Liver (tissue), 8 donors: ENCODE measurements at regions not wholly inside any gene's neighbourhood (a gene's known extent, or its start where the extent isn't known, plus 50 kb on each side); places are given as distances from the start of the nearest gene placed in this dataset.

ENCODE experiments used
- DNase-seq: peaks from one replicate; pipeline ENCODE4 v3.0.0-alpha.2; 2017; ENCODE audit warnings: low spot score
- H3K27ac ChIP-seq, 2 donors: one replicate each; pipeline ENCODE4 v1.7.0; 2013; ENCODE audit warnings: inconsistent platforms in 2 of 2, low read length in 2 of 2, control low read depth in 1 of 2, low read depth in 1 of 2, mild to moderate bottlenecking in 1 of 2
- H3K27me3 ChIP-seq, 4 donors: one replicate each; pipeline versions ENCODE4 v1.6.1 to v1.7.0; 2013; ENCODE audit warnings: low read length in 3 of 4, inconsistent platforms in 1 of 4, mild to moderate bottlenecking in 1 of 4, moderate library complexity in 1 of 4; ENCODE audit not compliant: control insufficient read depth in 4 of 4, insufficient read depth in 4 of 4
- H3K36me3 ChIP-seq, 4 donors: one replicate each; pipeline versions ENCODE4 v1.6.1 to v1.7.0; 2013; ENCODE audit warnings: low read length in 3 of 4, mild to moderate bottlenecking in 3 of 4, low read depth in 1 of 4, moderate library complexity in 1 of 4; ENCODE audit not compliant: control insufficient read depth in 4 of 4, insufficient read depth in 3 of 4
- H3K4me1 ChIP-seq, 4 donors: one replicate each; pipeline versions ENCODE4 v1.6.1 to v1.7.0; 2013; ENCODE audit warnings: low read length in 3 of 4, mild to moderate bottlenecking in 3 of 4, moderate library complexity in 1 of 4; ENCODE audit not compliant: control insufficient read depth in 4 of 4, insufficient read depth in 4 of 4
- H3K4me3 ChIP-seq, 3 donors: one replicate each; pipeline versions ENCODE4 v1.6.1 to v1.7.0; 2013; ENCODE audit warnings: low read length in 3 of 3, control low read depth in 1 of 3, low read depth in 1 of 3, mild to moderate bottlenecking in 1 of 3
- H3K9ac ChIP-seq, 2 donors: one replicate each; pipeline ENCODE4 v1.7.0; 2013; ENCODE audit warnings: low read length in 2 of 2, mild to moderate bottlenecking in 2 of 2, moderate library complexity in 2 of 2, control low read depth in 1 of 2, low read depth in 1 of 2
- H3K9me3 ChIP-seq, 4 donors: one replicate each; pipeline versions ENCODE4 v1.6.1 to v1.7.0; 2013; ENCODE audit warnings: low read length in 3 of 4; ENCODE audit not compliant: control insufficient read depth in 4 of 4
- EGR1 ChIP-seq, 2 donors: IDR thresholded peaks; 2 replicates each; pipeline ENCODE4 v1.6.1; 2016 to 2018; ENCODE audit warnings: antibody characterized with exemption in 2 of 2, low read depth in 2 of 2
- FOXA2 ChIP-seq: IDR thresholded peaks from 2 replicates; pipeline ENCODE4 v1.6.1; 2016; ENCODE audit warnings: antibody characterized with exemption
- HNF4A ChIP-seq, 2 donors: conservative IDR thresholded peaks; 2 replicates each; pipeline ENCODE4 v1.6.1; 2016; ENCODE audit warnings: antibody characterized with exemption in 2 of 2, mild to moderate bottlenecking in 2 of 2
- HNF4G ChIP-seq: IDR thresholded peaks from 2 replicates; pipeline ENCODE4 v1.6.1; 2016; ENCODE audit warnings: antibody characterized with exemption
- NR2F2 ChIP-seq: IDR thresholded peaks from 2 replicates; pipeline ENCODE4 v1.6.1; 2016; ENCODE audit warnings: antibody characterized with exemption
- RAD21 ChIP-seq, 2 donors: IDR thresholded peaks; 2 replicates each; pipeline ENCODE4 v1.6.1; 2016; ENCODE audit warnings: antibody characterized with exemption in 2 of 2, mild to moderate bottlenecking in 2 of 2
- RXRA ChIP-seq, 2 donors: IDR thresholded peaks; 2 replicates each; pipeline ENCODE4 v1.6.1; 2017 to 2018; ENCODE audit warnings: antibody characterized with exemption in 2 of 2, mild to moderate bottlenecking in 1 of 2
- TAF1 ChIP-seq: conservative IDR thresholded peaks from 2 replicates; pipeline ENCODE4 v1.6.1; 2016; ENCODE audit warnings: antibody characterized with exemption, mild to moderate bottlenecking
- YY1 ChIP-seq: IDR thresholded peaks from 2 replicates; pipeline ENCODE4 v1.6.1; 2016; ENCODE audit warnings: antibody characterized with exemption, mild to moderate bottlenecking
- WGBS: extraction: QIAGEN DNeasy Blood & Tissue Kit; methylation state at CpG from one replicate; pipeline ENCODE4 v1.1.7; 2013; 5-methylcytosine and 5-hydroxymethylcytosine counted together
- TF ChIP-seq, protein P1 (sequence below): IDR thresholded peaks from 2 replicates; pipeline ENCODE4 v1.6.1; 2016; ENCODE audit warnings: antibody characterized with exemption
- TF ChIP-seq, protein P2 (sequence below): fragments of 150-350 bp; IDR thresholded peaks from 2 replicates; pipeline ENCODE4 v1.5.1; 2017; ENCODE audit warnings: improper control_type of control experiment, low read depth, low read length; ENCODE audit not compliant: missing input control
- TF ChIP-seq, protein P3 (sequence below): IDR thresholded peaks from 2 replicates; pipeline ENCODE4 v1.6.1; 2016; ENCODE audit warnings: antibody characterized with exemption, mild to moderate bottlenecking
- TF ChIP-seq, protein P4 (sequence below): IDR thresholded peaks from 2 replicates; pipeline ENCODE4 v1.6.1; 2016; ENCODE audit warnings: antibody characterized with exemption
- donor health status: healthy.
- donor health status: healthy.
- donor health status: healthy.
- donor health status: healthy.
- donor health status: healthy.

DNA sequence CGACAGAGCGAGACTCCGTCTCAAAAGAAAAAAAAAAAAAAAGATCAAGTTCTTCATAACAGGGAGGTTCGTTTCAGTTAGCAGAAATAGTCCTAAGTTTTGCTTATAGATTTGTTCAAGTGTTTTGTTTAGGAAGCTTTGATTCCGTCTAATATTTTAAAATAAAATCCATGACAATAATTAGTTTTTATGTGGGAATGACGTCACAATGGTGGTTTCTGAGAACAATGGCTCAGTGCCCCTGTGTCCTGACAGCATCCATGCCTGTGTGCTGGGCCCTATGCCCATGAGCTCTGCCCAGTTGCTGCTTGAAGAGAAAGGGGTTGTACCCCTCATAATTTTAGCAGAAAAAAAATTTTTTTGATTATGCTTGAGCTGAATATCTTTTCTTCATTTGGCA lies 134.0 kb downstream of the SST start:
- Histone ChIP-seq H3K9ac (no peak overlapping the region), H3K27me3 (peaks cover 0 to 8% (median 1%) of the 10 kb centered on the region in 4 donors), H3K4me1 (no peaks in the 10 kb centered on the region), H3K36me3 (no peaks in the 10 kb centered on the region), H3K27ac (no peak overlapping the region), H3K4me3 (no peak overlapping the region), H3K9me3 (no peaks in the 10 kb centered on the region)
- WGBS = 86% methylated on average over 6 of the region's 6 CpGs
- TF ChIP-seq NR2F2 = no peak
- TF ChIP-seq, protein P1, sequence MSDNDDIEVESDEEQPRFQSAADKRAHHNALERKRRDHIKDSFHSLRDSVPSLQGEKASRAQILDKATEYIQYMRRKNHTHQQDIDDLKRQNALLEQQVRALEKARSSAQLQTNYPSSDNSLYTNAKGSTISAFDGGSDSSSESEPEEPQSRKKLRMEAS = no peak
- no peak for TF ChIP-seq YY1
- DNase-seq = no peak

DNA sequence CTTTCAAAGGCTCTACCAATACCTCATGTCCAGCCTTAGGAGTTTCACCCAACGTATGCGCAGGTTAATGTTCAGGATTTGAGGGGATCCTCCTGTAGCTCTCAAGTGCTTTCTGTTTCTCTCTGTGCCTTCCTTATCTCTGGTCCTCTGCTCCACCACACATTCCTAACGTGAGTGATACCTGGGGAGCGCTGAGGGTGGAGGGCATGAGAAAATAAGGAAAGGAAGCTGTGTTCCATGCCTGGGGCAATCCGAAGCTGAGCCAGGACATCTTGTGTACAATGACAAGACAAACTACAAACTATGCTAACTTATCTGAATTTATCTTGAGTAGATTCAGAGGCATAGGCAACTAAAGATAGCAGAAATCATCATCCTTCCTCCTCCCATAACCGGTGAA lies 136.4 kb downstream of the SST start:
- Histone ChIP-seq H3K9ac (no peak overlapping the region), H3K4me1 (no peaks in the 10 kb centered on the region), H3K9me3 (no peaks in the 10 kb centered on the region), H3K27ac (no peak overlapping the region), H3K36me3 (no peaks in the 10 kb centered on the region), H3K4me3 (no peak overlapping the region), H3K27me3 (peaks cover 0 to 12% (median 1%) of the 10 kb centered on the region in 4 donors)
- no peak for DNase-seq
- TF ChIP-seq YY1 (no peak), HNF4G (no peak), RAD21 (IDR thresholded peaks at IDR 0.05) (no peak), NR2F2 (no peak), RXRA (IDR thresholded peaks at IDR 0.05) (no peak), EGR1 (IDR thresholded peaks at IDR 0.05; ENCODE audit: low read depth in 2 of 2) (no peak), HNF4A (conservative IDR thresholded peaks at IDR 0.05) (no peak)
- TF ChIP-seq, protein P2, sequence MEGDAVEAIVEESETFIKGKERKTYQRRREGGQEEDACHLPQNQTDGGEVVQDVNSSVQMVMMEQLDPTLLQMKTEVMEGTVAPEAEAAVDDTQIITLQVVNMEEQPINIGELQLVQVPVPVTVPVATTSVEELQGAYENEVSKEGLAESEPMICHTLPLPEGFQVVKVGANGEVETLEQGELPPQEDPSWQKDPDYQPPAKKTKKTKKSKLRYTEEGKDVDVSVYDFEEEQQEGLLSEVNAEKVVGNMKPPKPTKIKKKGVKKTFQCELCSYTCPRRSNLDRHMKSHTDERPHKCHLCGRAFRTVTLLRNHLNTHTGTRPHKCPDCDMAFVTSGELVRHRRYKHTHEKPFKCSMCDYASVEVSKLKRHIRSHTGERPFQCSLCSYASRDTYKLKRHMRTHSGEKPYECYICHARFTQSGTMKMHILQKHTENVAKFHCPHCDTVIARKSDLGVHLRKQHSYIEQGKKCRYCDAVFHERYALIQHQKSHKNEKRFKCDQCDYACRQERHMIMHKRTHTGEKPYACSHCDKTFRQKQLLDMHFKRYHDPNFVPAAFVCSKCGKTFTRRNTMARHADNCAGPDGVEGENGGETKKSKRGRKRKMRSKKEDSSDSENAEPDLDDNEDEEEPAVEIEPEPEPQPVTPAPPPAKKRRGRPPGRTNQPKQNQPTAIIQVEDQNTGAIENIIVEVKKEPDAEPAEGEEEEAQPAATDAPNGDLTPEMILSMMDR = no peak
- 54% methylated on average over 6 of the region's 6 CpGs for WGBS

DNA sequence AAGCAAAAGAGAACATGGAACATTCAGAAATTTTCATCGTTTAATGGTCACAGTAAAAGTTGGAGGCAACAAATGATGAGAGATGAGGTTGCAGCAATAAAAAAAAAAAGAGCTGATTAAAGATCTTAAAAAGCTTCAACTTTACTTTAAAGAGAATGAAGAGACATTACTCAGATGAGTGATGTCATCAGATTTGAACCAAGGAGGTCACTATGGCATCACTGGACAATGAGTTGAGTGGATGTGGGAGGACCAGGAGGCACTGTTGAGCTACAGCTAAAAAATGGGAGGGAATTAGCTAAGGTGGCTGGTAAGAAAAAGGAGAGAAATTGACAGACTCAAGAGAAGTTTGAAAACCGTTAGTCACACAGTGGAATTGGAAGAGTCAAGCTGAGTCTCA lies 138.4 kb downstream of the SST start:
- Histone ChIP-seq H3K9me3 (no peaks in the 10 kb centered on the region), H3K4me1 (no peaks in the 10 kb centered on the region), H3K4me3 (no peak overlapping the region), H3K27me3 (peaks cover 0 to 16% (median 1%) of the 10 kb centered on the region in 4 donors), H3K9ac (no peak overlapping the region), H3K27ac (no peak overlapping the region), H3K36me3 (no peaks in the 10 kb centered on the region)
- TF ChIP-seq, protein P2 = no peak
- no peak for TF ChIP-seq FOXA2
- TF ChIP-seq HNF4A (conservative IDR thresholded peaks at IDR 0.05) = no peak
- WGBS = 78% methylated on average over 2 of the region's 2 CpGs
- DNase-seq = no peak

DNA sequence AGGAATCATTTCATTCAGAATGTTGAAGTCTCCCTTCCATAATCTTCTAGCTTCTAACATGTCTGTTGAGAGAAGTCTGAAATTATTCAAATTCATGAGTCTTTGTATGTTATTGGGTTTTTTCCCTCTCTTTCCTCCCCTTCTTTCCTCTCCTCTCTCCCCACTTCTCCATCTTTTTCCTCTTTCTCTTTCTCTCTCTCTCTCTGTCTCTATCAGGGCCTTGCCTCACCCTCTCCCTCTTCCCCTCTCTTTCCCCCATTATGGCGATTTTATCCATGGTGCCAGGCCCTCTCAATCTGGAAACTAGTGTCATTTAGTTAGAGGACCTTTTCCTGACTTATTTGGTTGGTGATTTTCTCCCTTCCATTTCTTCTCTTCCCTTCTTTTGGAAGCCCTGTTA lies 147.3 kb downstream of the SST start:
- 40% methylated on average over 1 of the region's 1 CpG for WGBS
- Histone ChIP-seq H3K9ac (no peak overlapping the region), H3K4me1 (peaks cover 0 to 1% (median 0%) of the 10 kb centered on the region in 4 donors), H3K36me3 (no peaks in the 10 kb centered on the region), H3K27me3 (peaks cover 0 to 1% (median 0%) of the 10 kb centered on the region in 4 donors), H3K27ac (no peak overlapping the region), H3K9me3 (no peaks in the 10 kb centered on the region), H3K4me3 (no peak overlapping the region)
- no peak for DNase-seq
- TF ChIP-seq, protein P3, sequence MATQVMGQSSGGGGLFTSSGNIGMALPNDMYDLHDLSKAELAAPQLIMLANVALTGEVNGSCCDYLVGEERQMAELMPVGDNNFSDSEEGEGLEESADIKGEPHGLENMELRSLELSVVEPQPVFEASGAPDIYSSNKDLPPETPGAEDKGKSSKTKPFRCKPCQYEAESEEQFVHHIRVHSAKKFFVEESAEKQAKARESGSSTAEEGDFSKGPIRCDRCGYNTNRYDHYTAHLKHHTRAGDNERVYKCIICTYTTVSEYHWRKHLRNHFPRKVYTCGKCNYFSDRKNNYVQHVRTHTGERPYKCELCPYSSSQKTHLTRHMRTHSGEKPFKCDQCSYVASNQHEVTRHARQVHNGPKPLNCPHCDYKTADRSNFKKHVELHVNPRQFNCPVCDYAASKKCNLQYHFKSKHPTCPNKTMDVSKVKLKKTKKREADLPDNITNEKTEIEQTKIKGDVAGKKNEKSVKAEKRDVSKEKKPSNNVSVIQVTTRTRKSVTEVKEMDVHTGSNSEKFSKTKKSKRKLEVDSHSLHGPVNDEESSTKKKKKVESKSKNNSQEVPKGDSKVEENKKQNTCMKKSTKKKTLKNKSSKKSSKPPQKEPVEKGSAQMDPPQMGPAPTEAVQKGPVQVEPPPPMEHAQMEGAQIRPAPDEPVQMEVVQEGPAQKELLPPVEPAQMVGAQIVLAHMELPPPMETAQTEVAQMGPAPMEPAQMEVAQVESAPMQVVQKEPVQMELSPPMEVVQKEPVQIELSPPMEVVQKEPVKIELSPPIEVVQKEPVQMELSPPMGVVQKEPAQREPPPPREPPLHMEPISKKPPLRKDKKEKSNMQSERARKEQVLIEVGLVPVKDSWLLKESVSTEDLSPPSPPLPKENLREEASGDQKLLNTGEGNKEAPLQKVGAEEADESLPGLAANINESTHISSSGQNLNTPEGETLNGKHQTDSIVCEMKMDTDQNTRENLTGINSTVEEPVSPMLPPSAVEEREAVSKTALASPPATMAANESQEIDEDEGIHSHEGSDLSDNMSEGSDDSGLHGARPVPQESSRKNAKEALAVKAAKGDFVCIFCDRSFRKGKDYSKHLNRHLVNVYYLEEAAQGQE = no peak
- no peak for TF ChIP-seq TAF1
- TF ChIP-seq RAD21 (IDR thresholded peaks at IDR 0.05) = no peak
- TF ChIP-seq YY1 = no peak
- TF ChIP-seq, protein P4, sequence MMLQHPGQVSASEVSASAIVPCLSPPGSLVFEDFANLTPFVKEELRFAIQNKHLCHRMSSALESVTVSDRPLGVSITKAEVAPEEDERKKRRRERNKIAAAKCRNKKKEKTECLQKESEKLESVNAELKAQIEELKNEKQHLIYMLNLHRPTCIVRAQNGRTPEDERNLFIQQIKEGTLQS = no peak
- no peak for TF ChIP-seq NR2F2
- TF ChIP-seq, protein P1 = no peak
